ENCODE measurements at regions not wholly inside any gene's neighbourhood (a gene's known extent, or its start where the extent isn't known, plus 50 kb on each side); places are given as distances from the start of the nearest gene placed in this dataset.

GRCh38 chr4:19780871-19781270 is 470.8 kb upstream of the SLIT2 start (continued):
- no peak for TF ChIP-seq USF1 (IDR thresholded peaks at IDR 0.05; ENCODE audit: borderline replicate concordance, low read depth)
- no peak for TF ChIP-seq SMC3 (IDR thresholded peaks at IDR 0.05; ENCODE audit: low read depth, low read length)
- no peak for TF ChIP-seq ZBTB33 (IDR thresholded peaks at IDR 0.05; ENCODE audit: borderline replicate concordance, low read depth)
- no peak for TF ChIP-seq FOSL2 (IDR thresholded peaks at IDR 0.05; ENCODE audit: borderline replicate concordance, low read depth)
- no peak for TF ChIP-seq JUND (IDR thresholded peaks at IDR 0.05)
- TF ChIP-seq EZH2phosphoT487 (IDR thresholded peaks at IDR 0.05; ENCODE audit: borderline replicate concordance, low read depth): no peak
- TF ChIP-seq GATA2 (CRISPR knock-in tag; IDR thresholded peaks at IDR 0.05): no peak
- no peak for TF ChIP-seq CHD2 (IDR thresholded peaks at IDR 0.05; ENCODE audit: low read length, partially characterized antibody)

GRCh38 chr4:19776929-19777328 is 474.8 kb upstream of the SLIT2 start:
- H3K9me3 ChIP-seq: no peaks in the 10 kb centered on the region
- peaks cover 3% of the 10 kb centered on the region for H3F3A ChIP-seq (replicated peaks; ENCODE audit: insufficient read depth)
- ChIA-PET POLR2A (no interaction called here), CTCF (no interaction called here)
- H3K27ac ChIP-seq (ENCODE audit: low read depth in 2 of 2, low read length in 1 of 2): peak overlapping the region in 1 of 2 experiments; percentile 67; a peak in 2 of 4 replicates
- H4K20me1 ChIP-seq (ENCODE audit: insufficient read depth): no peaks in the 10 kb centered on the region
- no peak overlapping the region for H3K4me3 ChIP-seq (ENCODE audit: low read depth in 2 of 2, low read length in 1 of 2)
- H3K9me2 ChIP-seq: no peaks in the 10 kb centered on the region
- DNase-seq: no peak
- TF ChIP-seq GABPA (IDR thresholded peaks at IDR 0.05; ENCODE audit: low read depth) (no peak), RAD21 (IDR thresholded peaks at IDR 0.05; ENCODE audit: low read length) (no peak), YY1 (IDR thresholded peaks at IDR 0.05; ENCODE audit: low read depth) (no peak), FOXJ3 (CRISPR knock-in tag; IDR thresholded peaks at IDR 0.05) (no peak), CTCF (IDR thresholded peaks at IDR 0.05) (no peak), REST (IDR thresholded peaks at IDR 0.05; ENCODE audit: low read depth, low read length) (no peak), RXRA (IDR thresholded peaks at IDR 0.05; ENCODE audit: borderline replicate concordance, low read depth) (no peak), POLR2AphosphoS5 (IDR thresholded peaks at IDR 0.05; ENCODE audit: low read depth, low read length) (no peak), TAF1 (IDR thresholded peaks at IDR 0.05; ENCODE audit: borderline replicate concordance, low read depth, low read length) (no peak), FOXM1 (IDR thresholded peaks at IDR 0.05; ENCODE audit: low read depth) (no peak), TCF12 (IDR thresholded peaks at IDR 0.05) (no peak), RCOR1 (IDR thresholded peaks at IDR 0.05; ENCODE audit: low read length) (no peak), NFIC (IDR thresholded peaks at IDR 0.05; ENCODE audit: borderline replicate concordance) (no peak), RFX5 (IDR thresholded peaks at IDR 0.05; ENCODE audit: low read length) (no peak), SMC3 (IDR thresholded peaks at IDR 0.05; ENCODE audit: low read depth, low read length) (no peak), EP300 (IDR thresholded peaks at IDR 0.05; ENCODE audit: borderline replicate concordance in 1 of 2, low read depth in 1 of 2, low read length in 1 of 2) (no peak), TEAD4 (IDR thresholded peaks at IDR 0.05; ENCODE audit: borderline replicate concordance, insufficient read depth) (no peak), JUND (IDR thresholded peaks at IDR 0.05) (no peak), EZH2phosphoT487 (IDR thresholded peaks at IDR 0.05; ENCODE audit: borderline replicate concordance, low read depth) (no peak)
- H3K4me2 ChIP-seq: peak overlapping the region; percentile 36
- no peaks in the 10 kb centered on the region for H3K27me3 ChIP-seq (ENCODE audit: insufficient read depth)
- 0 out of 2 replicates have a peak overlapping the region, but pooled peaks have one; percentile 22 for H3K9ac ChIP-seq
- H3K79me2 ChIP-seq (ENCODE audit: insufficient read depth): no peaks in the 10 kb centered on the region
- H3K36me3 ChIP-seq (replicated peaks in 1 of 2; ENCODE audit: control insufficient read depth in 1 of 2, insufficient read depth in 2 of 2, low read length in 1 of 2): no peaks in the 10 kb centered on the region
- peaks cover 0 to 4% of the 10 kb centered on the region in 2 experiments; a peak in 1 of 4 replicates for H3K4me1 ChIP-seq (ENCODE audit: control insufficient read depth in 1 of 2, insufficient read depth in 2 of 2, low read depth in 1 of 2, low read length in 1 of 2)
- peak overlapping the region; percentile 62 for H2AFZ ChIP-seq (ENCODE audit: low read depth)

Data from SK-N-SH (cell line).